ENCODE measurements at regions not wholly inside any gene's neighbourhood (a gene's known extent, or its start where the extent isn't known, plus 50 kb on each side); places are given as distances from the start of the nearest gene placed in this dataset.

DNA sequence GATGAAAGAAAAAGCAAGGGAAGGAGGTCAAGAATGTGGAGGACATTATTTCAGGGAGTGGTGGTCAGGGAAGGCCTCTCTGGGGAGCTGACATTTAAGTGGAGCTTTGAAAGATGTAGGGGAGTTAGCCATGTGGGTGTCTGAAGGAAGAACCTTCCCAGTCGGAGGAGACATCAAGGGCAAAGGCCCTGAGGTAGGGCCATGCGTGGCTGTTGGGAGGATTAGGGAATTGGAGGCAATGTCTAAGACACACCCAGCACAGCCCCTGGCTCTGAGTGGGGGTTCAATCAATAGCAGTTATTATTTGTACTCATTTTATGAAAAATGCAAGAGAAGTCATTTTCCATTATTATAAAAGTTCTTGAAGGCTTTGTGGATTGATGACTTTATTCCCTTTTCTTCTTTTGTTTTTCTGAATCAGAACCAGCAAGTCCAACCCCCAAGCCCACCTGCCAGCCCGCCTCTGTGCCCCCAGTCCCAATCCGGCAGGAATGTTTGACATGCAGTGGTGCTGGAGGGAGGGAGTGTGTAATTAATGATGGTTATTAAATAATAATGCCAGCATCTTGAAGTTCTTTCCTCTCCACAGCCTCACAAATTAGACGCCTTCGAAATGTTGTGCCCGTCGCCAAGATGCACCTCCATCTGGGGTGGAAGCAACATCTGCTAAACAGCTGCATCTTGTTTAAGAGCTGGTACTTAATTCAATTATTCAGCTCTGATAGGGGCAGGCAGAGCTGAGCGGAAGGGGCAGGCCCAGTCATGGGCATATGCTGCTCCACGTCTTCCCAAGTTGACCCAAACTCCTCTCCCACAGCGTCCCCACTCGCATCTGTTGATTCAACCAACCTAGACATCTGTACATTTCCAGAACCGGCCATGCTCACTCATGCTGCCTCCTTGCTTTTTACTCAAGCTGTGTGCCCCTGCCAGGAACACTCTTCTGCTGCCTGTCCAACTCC is 81.3 kb upstream of the SIRPA start:
- DNase-seq (ENCODE audit: low read depth, low spot score): no peak
- H3K4me3 ChIP-seq (ENCODE audit: insufficient read length, low read depth): no peak overlapping the region
- H3K36me3 ChIP-seq (ENCODE audit: insufficient read depth, insufficient read length, low read length): no peaks in the 10 kb centered on the region
- TF ChIP-seq SUZ12 (IDR thresholded peaks at IDR 0.05; ENCODE audit: extremely low read depth, insufficient read depth, insufficient read length) (no peak), YY1 (IDR thresholded peaks at IDR 0.05; ENCODE audit: insufficient read depth, insufficient read length) (no peak), ZNF274 (IDR thresholded peaks at IDR 0.05; ENCODE audit: low read depth, low read length) (no peak)
- H3K9me3 ChIP-seq (ENCODE audit: insufficient read depth, low read length): no peaks in the 10 kb centered on the region
- peaks cover 10% of the 10 kb centered on the region for H3K4me1 ChIP-seq (ENCODE audit: insufficient read depth, insufficient read length)
- no peaks in the 10 kb centered on the region for H3K27me3 ChIP-seq (ENCODE audit: insufficient read depth, insufficient read length)
- no peak overlapping the region for H3K9ac ChIP-seq (ENCODE audit: insufficient read length, low read depth)

DNA sequence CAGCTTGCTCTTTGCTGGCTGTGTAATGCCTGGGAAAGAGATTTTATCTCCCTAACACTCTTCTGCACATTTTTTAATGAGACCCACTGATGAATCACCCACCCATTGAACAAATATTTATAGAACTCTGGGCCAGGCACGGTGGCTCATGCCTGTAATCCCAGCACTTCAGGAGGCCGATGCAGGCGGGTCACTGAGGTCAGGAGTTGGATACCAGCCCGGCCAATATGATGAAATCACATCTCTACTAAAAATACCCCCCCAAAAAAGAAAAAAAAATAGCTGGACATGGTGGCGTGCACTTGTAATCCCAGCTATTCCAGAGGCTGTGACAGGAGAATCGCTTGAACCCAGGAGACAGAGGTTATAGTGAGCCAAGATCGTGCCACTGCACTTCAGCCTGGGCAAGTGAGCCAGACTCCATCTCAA is 82.1 kb upstream of the SIRPA start:
- H3K27me3 ChIP-seq (ENCODE audit: insufficient read depth, insufficient read length): no peaks in the 10 kb centered on the region
- peaks cover 8% of the 10 kb centered on the region for H3K4me1 ChIP-seq (ENCODE audit: insufficient read depth, insufficient read length)
- DNase-seq (ENCODE audit: low read depth, low spot score): no peak
- no peak for TF ChIP-seq ZNF274 (IDR thresholded peaks at IDR 0.05; ENCODE audit: low read depth, low read length)
- no peak for TF ChIP-seq SUZ12 (IDR thresholded peaks at IDR 0.05; ENCODE audit: extremely low read depth, insufficient read depth, insufficient read length)
- TF ChIP-seq YY1 (IDR thresholded peaks at IDR 0.05; ENCODE audit: insufficient read depth, insufficient read length): no peak
- no peaks in the 10 kb centered on the region for H3K36me3 ChIP-seq (ENCODE audit: insufficient read depth, insufficient read length, low read length)
- no peaks in the 10 kb centered on the region for H3K9me3 ChIP-seq (ENCODE audit: insufficient read depth, low read length)
- no peak overlapping the region for H3K9ac ChIP-seq (ENCODE audit: insufficient read length, low read depth)
- no peak overlapping the region for H3K4me3 ChIP-seq (ENCODE audit: insufficient read length, low read depth)

DNA sequence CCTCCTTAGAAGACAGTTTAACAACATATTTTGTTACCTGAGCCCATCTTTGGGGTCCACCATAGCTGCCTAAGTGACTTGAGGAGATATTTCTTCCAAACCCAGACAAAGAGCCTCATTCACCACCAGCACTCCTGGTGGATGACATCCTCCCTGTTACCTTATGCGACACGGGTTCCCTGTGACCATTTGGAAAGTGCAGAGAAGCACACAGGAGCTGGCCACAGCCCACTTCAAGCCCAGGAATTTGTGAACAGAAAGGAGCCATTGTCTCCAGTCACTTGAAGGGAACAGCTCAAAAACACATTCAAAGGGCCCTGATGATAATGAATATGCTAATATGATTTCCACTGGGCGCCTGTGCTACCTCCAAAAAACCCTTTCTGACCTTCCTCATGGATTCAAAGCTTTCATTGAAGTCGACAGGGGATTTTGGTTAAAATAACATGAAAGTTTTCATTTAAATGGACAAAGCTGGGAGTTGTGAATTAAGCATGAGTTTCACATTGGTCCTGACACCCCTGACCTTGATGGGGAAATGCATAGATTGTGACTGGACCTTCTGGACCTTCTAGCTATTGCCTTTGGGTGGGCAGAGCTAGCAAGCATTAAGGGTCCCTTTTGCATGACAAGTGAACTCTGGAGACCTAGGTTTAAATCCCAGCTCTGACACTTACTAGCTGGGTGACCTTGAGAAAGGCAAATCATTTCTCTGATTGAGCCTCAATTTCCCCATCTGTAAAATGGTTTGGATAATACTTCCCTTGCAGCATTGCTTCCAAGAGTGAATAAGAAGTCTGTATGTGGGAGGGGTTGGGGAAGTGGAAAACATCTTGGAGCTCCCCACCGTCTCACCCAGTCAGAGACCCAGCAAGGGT is 83.3 kb upstream of the SIRPA start:
- TF ChIP-seq ZNF274 (IDR thresholded peaks at IDR 0.05; ENCODE audit: low read depth, low read length): no peak
- no peak for TF ChIP-seq SUZ12 (IDR thresholded peaks at IDR 0.05; ENCODE audit: extremely low read depth, insufficient read depth, insufficient read length)
- TF ChIP-seq YY1 (IDR thresholded peaks at IDR 0.05; ENCODE audit: insufficient read depth, insufficient read length): no peak
- Histone ChIP-seq H3K27me3 (ENCODE audit: insufficient read depth, insufficient read length) (no peaks in the 10 kb centered on the region), H3K4me1 (ENCODE audit: insufficient read depth, insufficient read length) (peaks cover 5% of the 10 kb centered on the region), H3K36me3 (ENCODE audit: insufficient read depth, insufficient read length, low read length) (no peaks in the 10 kb centered on the region), H3K9ac (ENCODE audit: insufficient read length, low read depth) (no peak overlapping the region), H3K9me3 (ENCODE audit: insufficient read depth, low read length) (no peaks in the 10 kb centered on the region), H3K4me3 (ENCODE audit: insufficient read length, low read depth) (no peak overlapping the region)
- peak; percentile 75 for DNase-seq (ENCODE audit: low read depth, low spot score)

DNA sequence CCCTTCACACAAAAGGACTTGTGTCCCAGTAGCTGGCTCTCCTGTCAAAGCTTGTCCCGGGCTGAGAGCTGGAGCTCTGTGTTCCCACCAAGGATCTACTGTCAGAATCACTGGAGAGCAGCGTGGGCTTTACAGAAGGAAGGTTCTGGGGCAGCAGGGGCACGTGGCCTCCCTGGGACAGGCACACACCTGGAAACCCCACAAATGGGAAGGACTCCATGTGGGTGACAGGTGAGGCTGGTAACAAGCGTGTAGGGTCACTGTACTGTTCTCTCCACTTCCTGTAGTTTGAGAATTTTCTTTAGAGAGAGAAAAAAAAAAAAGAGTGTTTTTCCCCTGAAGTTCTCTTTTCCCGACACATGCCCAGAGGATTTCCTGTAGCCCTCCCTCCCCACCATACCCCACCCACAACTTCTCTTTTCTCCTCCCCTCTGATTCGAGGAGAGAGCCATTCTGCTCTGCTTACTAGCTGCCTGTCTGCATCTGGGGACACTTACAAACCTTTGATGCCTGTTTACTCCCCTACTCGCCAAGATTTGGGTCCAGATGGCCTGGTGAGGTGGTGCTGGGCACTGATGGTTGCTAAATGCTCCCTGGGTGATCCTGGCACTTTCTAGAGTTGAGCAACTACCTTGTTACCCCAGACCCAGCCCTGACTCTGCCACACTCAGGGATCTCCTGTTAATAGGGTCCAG is 84.1 kb upstream of the SIRPA start:
- Histone ChIP-seq H3K4me1 (ENCODE audit: insufficient read depth, insufficient read length) (peaks cover 8% of the 10 kb centered on the region), H3K36me3 (ENCODE audit: insufficient read depth, insufficient read length, low read length) (no peaks in the 10 kb centered on the region), H3K27me3 (ENCODE audit: insufficient read depth, insufficient read length) (no peaks in the 10 kb centered on the region), H3K9me3 (ENCODE audit: insufficient read depth, low read length) (no peaks in the 10 kb centered on the region), H3K4me3 (ENCODE audit: insufficient read length, low read depth) (no peak overlapping the region), H3K9ac (ENCODE audit: insufficient read length, low read depth) (no peak overlapping the region)
- DNase-seq (ENCODE audit: low read depth, low spot score): peak; percentile 30
- TF ChIP-seq YY1 (IDR thresholded peaks at IDR 0.05; ENCODE audit: insufficient read depth, insufficient read length) (no peak), SUZ12 (IDR thresholded peaks at IDR 0.05; ENCODE audit: extremely low read depth, insufficient read depth, insufficient read length) (no peak), ZNF274 (IDR thresholded peaks at IDR 0.05; ENCODE audit: low read depth, low read length) (no peak)

DNA sequence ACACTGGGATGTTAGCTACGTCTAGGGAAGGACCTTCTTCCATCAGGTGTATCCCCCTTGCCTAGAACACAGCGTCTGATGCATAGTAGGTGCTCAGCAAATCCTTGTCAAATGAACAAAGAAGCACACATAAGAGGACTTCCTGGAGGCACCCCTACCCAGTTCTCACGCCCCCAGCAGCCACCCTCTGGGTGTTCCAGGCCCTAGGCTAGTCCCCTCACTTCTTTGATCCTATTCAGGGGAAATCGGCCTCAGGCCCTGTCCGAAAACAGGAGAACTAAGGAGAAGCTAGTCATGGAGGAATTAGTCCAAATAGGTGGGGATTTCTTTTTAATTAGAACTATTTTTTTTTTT is 84.7 kb upstream of the SIRPA start:
- Histone ChIP-seq H3K4me1 (ENCODE audit: insufficient read depth, insufficient read length) (peaks cover 8% of the 10 kb centered on the region), H3K4me3 (ENCODE audit: insufficient read length, low read depth) (no peak overlapping the region), H3K27me3 (ENCODE audit: insufficient read depth, insufficient read length) (no peaks in the 10 kb centered on the region), H3K9me3 (ENCODE audit: insufficient read depth, low read length) (no peaks in the 10 kb centered on the region), H3K9ac (ENCODE audit: insufficient read length, low read depth) (no peak overlapping the region), H3K36me3 (ENCODE audit: insufficient read depth, insufficient read length, low read length) (no peaks in the 10 kb centered on the region)
- no peak for TF ChIP-seq SUZ12 (IDR thresholded peaks at IDR 0.05; ENCODE audit: extremely low read depth, insufficient read depth, insufficient read length)
- no peak for TF ChIP-seq YY1 (IDR thresholded peaks at IDR 0.05; ENCODE audit: insufficient read depth, insufficient read length)
- TF ChIP-seq ZNF274 (IDR thresholded peaks at IDR 0.05; ENCODE audit: low read depth, low read length): no peak
- no peak for DNase-seq (ENCODE audit: low read depth, low spot score)

DNA sequence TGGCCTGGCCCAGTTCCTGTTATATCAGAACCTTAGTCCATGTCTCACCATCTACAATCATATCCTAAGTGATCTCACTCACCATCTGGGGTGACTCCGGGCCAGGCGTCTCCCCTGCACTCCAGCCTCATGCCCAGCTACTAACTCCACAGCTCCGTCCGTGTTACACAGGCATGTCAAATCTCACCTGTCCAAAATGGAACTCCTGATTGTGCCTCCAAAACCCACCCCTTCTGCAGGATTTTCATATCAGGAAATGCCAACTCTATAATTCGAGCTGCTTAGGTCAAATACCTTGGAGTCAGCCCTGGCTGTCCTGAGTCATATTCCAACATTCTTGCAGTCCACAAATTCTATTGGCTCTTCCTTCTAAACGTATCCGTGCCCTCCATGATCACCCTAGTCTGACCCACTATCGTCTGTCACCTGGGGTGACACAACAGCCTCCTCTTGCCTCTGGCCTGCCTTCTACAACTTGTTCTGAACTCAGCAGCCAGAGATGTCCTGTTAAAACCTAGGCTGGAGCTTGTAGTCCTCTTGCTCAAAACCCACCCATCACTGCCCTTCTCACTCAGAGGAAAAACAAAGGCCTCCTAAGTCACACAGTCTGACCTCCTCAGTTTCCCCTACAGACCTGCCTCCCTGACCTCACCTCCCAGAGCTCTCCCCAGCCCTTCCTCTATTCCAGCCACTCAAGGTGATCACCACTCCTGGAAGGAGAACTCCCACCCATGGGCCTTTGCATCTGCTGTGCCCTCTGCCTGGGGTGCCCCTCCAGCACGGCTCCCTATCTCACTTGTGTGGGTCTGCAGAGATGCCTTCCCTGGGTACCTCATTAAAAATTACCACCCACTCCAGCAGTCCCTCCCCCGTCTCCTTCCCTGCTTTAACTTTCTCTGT is 85.3 kb upstream of the SIRPA start:
- Histone ChIP-seq H3K4me3 (ENCODE audit: insufficient read length, low read depth) (no peak overlapping the region), H3K4me1 (ENCODE audit: insufficient read depth, insufficient read length) (peaks cover 11% of the 10 kb centered on the region), H3K9me3 (ENCODE audit: insufficient read depth, low read length) (no peaks in the 10 kb centered on the region), H3K36me3 (ENCODE audit: insufficient read depth, insufficient read length, low read length) (no peaks in the 10 kb centered on the region), H3K9ac (ENCODE audit: insufficient read length, low read depth) (no peak overlapping the region), H3K27me3 (ENCODE audit: insufficient read depth, insufficient read length) (peaks cover under 1% of the 10 kb centered on the region)
- TF ChIP-seq ZNF274 (IDR thresholded peaks at IDR 0.05; ENCODE audit: low read depth, low read length) (no peak), SUZ12 (IDR thresholded peaks at IDR 0.05; ENCODE audit: extremely low read depth, insufficient read depth, insufficient read length) (no peak), YY1 (IDR thresholded peaks at IDR 0.05; ENCODE audit: insufficient read depth, insufficient read length) (no peak)
- DNase-seq (ENCODE audit: low read depth, low spot score): no peak
